Tibial nerve (tissue), 4 donors: ENCODE measurements at regions not wholly inside any gene's neighbourhood (a gene's known extent, or its start where the extent isn't known, plus 50 kb on each side); places are given as distances from the start of the nearest gene placed in this dataset.

Experiments
- DNase-seq, 2 donors: peaks; one replicate each; pipeline ENCODE4 v3.0.0-alpha.2; 2019; ENCODE audit warnings: low spot score in 2 of 2
- H3K27ac ChIP-seq, 4 donors: fragments of 200-600 bp; sonication (generic) in 3 of 4; one replicate each; pipeline ENCODE4 v1.5.1; 2017 to 2019; ENCODE audit warnings: mild to moderate bottlenecking in 1 of 4
- H3K27me3 ChIP-seq, 2 donors: fragments of 200-600 bp; sonication (generic) in 1 of 2; one replicate each; pipeline versions ENCODE4 v1.5.1 to v1.6.0; 2017 to 2019
- H3K36me3 ChIP-seq, 3 donors: fragments of 200-600 bp; sonication (generic); one replicate each; pipeline ENCODE4 v1.5.1; 2018 to 2019
- H3K4me1 ChIP-seq, 4 donors: fragments of 200-600 bp; sonication (generic) in 3 of 4; one replicate each; pipeline ENCODE4 v1.5.1; 2017 to 2019
- H3K4me3 ChIP-seq, 4 donors: fragments of 200-600 bp; sonication (generic) in 3 of 4; one replicate each; pipeline ENCODE4 v1.5.1; 2017 to 2019; ENCODE audit warnings: mild to moderate bottlenecking in 1 of 4, moderate library complexity in 1 of 4
- H3K9me3 ChIP-seq, 4 donors: fragments of 200-600 bp; sonication (generic) in 3 of 4; one replicate each; pipeline ENCODE4 v1.5.1; 2017 to 2019
- EP300 ChIP-seq, 2 donors: sonication (generic); formaldehyde crosslinking; IDR thresholded peaks; one replicate each; pipeline ENCODE4 v1.6.1; 2017; ENCODE audit warnings: antibody characterized with exemption in 2 of 2, mild to moderate bottlenecking in 1 of 2
- POLR2A ChIP-seq, 2 donors: fragments of 450-650 bp; IDR thresholded peaks; one replicate each; pipeline ENCODE4 v1.6.1; 2017; ENCODE audit warnings: antibody characterized with exemption in 2 of 2, mild to moderate bottlenecking in 2 of 2, moderate library complexity in 2 of 2
- WGBS, 2 donors: methylation state at CpG; one replicate each; pipeline ENCODE4 v1.1.5; 2018; 5-methylcytosine and 5-hydroxymethylcytosine counted together
- TF ChIP-seq, protein P1 (sequence below), 5 experiments: fragments of 200-600 bp in 3 of 5; fragments of 450-650 bp in 2 of 5; sonication (generic) in 3 of 5; IDR thresholded peaks; one replicate each; pipeline ENCODE4 v1.5.1; 2016 to 2019; ENCODE audit warnings: antibody characterized with exemption in 5 of 5, mild to moderate bottlenecking in 3 of 5, moderate library complexity in 2 of 5

DNA sequence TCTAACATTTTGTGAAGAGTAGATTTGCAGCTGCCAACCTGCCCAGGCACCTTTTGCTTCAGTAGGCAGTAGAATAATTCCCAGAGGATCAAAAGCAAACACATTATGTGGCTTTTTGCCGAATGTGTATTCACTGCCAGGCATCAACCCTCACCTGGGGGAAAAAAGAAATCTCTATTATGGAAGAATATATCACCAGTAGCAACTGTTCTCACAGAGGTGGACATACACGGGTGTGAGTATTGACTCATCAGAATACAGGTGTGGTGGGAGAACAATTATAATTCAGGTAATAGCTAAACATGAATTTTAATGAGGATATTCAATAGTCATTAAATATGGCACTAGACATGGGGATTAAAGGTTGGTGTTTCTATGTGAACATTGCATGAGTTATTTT lies 910.7 kb downstream of the TFAP2A start:
- Histone ChIP-seq H3K9me3 (peaks cover 0 to 5% (median 0%) of the 10 kb centered on the region in 4 donors), H3K27ac (no peak overlapping the region), H3K36me3 (no peaks in the 10 kb centered on the region), H3K4me1 (no peaks in the 10 kb centered on the region), H3K27me3 (no peaks in the 10 kb centered on the region), H3K4me3 (no peak overlapping the region)
- no peak for DNase-seq
- 83% methylated on average over 2 of the region's 2 CpGs for WGBS, 2 donors
- TF ChIP-seq, protein P1, sequence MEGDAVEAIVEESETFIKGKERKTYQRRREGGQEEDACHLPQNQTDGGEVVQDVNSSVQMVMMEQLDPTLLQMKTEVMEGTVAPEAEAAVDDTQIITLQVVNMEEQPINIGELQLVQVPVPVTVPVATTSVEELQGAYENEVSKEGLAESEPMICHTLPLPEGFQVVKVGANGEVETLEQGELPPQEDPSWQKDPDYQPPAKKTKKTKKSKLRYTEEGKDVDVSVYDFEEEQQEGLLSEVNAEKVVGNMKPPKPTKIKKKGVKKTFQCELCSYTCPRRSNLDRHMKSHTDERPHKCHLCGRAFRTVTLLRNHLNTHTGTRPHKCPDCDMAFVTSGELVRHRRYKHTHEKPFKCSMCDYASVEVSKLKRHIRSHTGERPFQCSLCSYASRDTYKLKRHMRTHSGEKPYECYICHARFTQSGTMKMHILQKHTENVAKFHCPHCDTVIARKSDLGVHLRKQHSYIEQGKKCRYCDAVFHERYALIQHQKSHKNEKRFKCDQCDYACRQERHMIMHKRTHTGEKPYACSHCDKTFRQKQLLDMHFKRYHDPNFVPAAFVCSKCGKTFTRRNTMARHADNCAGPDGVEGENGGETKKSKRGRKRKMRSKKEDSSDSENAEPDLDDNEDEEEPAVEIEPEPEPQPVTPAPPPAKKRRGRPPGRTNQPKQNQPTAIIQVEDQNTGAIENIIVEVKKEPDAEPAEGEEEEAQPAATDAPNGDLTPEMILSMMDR (IDR thresholded peaks at IDR 0.05), result no peak
- TF ChIP-seq EP300 (IDR thresholded peaks at IDR 0.05), result no peak
- no peak for TF ChIP-seq POLR2A (IDR thresholded peaks at IDR 0.05)

DNA sequence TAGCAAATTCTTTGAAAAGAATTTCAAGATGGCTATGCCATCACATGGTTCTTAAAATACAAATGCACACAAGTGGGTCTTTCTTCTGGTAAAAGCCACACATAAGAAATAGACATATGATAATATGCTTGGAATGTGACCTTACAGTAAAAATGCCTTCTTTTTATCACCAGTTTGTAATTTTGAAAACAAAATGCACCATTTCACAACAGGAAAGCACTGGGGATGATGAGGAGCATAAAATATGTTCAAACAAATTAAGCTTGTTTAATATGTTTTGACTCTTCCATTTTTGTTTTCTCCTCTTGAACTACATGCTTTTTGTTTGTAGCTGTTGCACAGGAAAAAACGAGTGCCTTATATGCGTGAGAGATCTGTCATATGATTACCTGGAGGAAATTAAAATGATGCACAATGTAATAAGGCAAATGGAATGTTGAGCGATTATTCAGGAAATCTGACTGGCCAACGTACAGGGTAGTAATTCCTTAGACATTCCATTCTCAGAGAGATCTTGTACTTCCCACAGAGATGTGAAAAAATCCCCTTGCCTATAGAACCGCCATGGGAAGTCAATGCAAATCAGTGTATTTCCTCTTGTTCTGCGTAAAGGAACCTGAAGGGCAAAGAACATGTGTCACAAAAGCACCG lies 911.6 kb downstream of the TFAP2A start:
- Histone ChIP-seq H3K27ac (no peak overlapping the region), H3K4me3 (no peak overlapping the region), H3K9me3 (peaks cover 0 to 5% (median 0%) of the 10 kb centered on the region in 4 donors), H3K4me1 (no peaks in the 10 kb centered on the region), H3K27me3 (no peaks in the 10 kb centered on the region), H3K36me3 (no peaks in the 10 kb centered on the region)
- DNase-seq, result no peak
- TF ChIP-seq POLR2A (IDR thresholded peaks at IDR 0.05), result no peak
- TF ChIP-seq, protein P1 (IDR thresholded peaks at IDR 0.05), result no peak
- no peak for TF ChIP-seq EP300 (IDR thresholded peaks at IDR 0.05)
- WGBS, 2 donors, result 19 to 28% methylated on average over 7 of the region's 7 CpGs

DNA sequence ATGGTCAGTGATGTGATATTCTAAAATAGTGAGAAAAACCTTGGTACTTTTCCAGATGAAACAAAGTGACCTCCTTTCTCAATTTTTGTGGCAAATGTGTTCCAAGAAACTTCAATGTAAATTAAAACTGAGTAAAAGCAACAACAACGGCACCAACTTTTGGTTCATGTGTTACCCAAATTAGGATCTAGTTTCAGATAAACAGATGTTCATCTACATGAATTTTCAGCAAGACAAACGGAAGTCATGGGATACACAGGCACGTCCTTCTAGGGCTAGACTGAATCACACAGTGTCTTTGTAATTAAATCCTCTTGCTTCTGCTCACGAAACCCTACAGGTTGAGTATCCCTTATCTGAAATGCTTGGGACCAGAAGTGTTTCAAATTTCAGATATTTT lies 915.2 kb downstream of the TFAP2A start:
- no peaks in the 10 kb centered on the region for H3K36me3 ChIP-seq
- H3K9me3 ChIP-seq, result no peaks in the 10 kb centered on the region
- H3K4me1 ChIP-seq, result no peaks in the 10 kb centered on the region
- no peak for DNase-seq
- no peaks in the 10 kb centered on the region for H3K27me3 ChIP-seq
- TF ChIP-seq EP300 (IDR thresholded peaks at IDR 0.05), result no peak
- TF ChIP-seq, protein P1 (IDR thresholded peaks at IDR 0.05), result no peak
- TF ChIP-seq POLR2A (IDR thresholded peaks at IDR 0.05), result no peak
- no peak overlapping the region for H3K27ac ChIP-seq
- 82 to 85% methylated on average over 4 of the region's 4 CpGs for WGBS, 2 donors
- no peak overlapping the region for H3K4me3 ChIP-seq

DNA sequence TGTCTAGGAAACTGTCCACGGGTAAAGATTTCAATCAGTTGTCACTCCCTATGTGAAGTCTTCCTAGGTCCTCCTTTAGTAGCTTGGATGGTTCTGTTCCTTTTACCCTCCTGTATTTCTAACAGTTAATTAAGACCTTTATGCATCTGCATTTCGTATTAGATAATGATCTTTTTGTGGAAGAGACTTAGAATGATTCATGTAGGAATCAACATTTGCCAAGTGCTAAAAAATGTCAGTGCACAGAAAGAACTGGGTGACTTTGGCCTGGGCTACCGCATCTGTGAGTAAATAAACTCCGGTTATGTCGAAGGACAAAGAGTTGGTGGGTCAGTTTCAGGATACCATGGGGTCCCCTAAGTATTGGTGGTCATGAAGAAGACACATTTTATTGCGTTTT lies 918.0 kb downstream of the TFAP2A start:
- TF ChIP-seq EP300 (IDR thresholded peaks at IDR 0.05) (no peak), POLR2A (IDR thresholded peaks at IDR 0.05) (no peak)
- TF ChIP-seq, protein P1 (IDR thresholded peaks at IDR 0.05), result no peak
- no peak overlapping the region for H3K4me3 ChIP-seq
- DNase-seq, result no peak
- H3K9me3 ChIP-seq, result no peaks in the 10 kb centered on the region
- no peak overlapping the region for H3K27ac ChIP-seq
- H3K4me1 ChIP-seq, result no peaks in the 10 kb centered on the region
- no peaks in the 10 kb centered on the region for H3K27me3 ChIP-seq
- no peaks in the 10 kb centered on the region for H3K36me3 ChIP-seq
- WGBS, 2 donors, result 53 to 58% methylated on average over 6 of the region's 6 CpGs

DNA sequence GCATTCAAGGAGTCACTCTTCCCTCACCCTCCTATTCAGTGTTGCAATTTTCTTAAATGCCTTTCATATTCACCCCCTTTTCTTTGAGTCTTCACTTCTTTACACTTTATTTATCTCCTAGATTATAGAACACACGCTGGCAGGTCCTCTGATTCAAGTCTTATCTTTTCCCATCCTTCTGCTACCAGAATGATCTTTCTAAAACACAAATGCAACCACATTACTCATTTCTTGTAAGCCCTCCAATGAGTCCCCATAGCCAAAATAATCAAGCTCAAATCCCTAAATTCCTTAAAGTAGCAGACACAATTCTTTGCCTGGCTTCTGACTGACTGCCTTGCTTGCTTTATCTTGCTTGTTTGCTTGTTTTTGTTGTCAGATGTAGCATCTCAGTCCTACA lies 920.0 kb downstream of the TFAP2A start:
- no peak overlapping the region for H3K4me3 ChIP-seq
- H3K27ac ChIP-seq, result no peak overlapping the region
- no peaks in the 10 kb centered on the region for H3K9me3 ChIP-seq
- no peaks in the 10 kb centered on the region for H3K4me1 ChIP-seq
- WGBS, 2 donors, result 53 to 63% methylated on average over 1 of the region's 1 CpG
- no peak for DNase-seq
- TF ChIP-seq POLR2A (IDR thresholded peaks at IDR 0.05) (no peak), EP300 (IDR thresholded peaks at IDR 0.05) (no peak)
- TF ChIP-seq, protein P1 (IDR thresholded peaks at IDR 0.05), result no peak
- H3K27me3 ChIP-seq, result no peaks in the 10 kb centered on the region
- H3K36me3 ChIP-seq, result no peaks in the 10 kb centered on the region
